ENCODE measurements at regions not wholly inside any gene's neighbourhood (a gene's known extent, or its start where the extent isn't known, plus 50 kb on each side); places are given as distances from the start of the nearest gene placed in this dataset.

- DNase-seq (ENCODE audit: low read depth), result no peak
- no peak overlapping the region for H3K4me3 ChIP-seq (ENCODE audit: low read depth, low read length)
- TF ChIP-seq, protein P1, sequence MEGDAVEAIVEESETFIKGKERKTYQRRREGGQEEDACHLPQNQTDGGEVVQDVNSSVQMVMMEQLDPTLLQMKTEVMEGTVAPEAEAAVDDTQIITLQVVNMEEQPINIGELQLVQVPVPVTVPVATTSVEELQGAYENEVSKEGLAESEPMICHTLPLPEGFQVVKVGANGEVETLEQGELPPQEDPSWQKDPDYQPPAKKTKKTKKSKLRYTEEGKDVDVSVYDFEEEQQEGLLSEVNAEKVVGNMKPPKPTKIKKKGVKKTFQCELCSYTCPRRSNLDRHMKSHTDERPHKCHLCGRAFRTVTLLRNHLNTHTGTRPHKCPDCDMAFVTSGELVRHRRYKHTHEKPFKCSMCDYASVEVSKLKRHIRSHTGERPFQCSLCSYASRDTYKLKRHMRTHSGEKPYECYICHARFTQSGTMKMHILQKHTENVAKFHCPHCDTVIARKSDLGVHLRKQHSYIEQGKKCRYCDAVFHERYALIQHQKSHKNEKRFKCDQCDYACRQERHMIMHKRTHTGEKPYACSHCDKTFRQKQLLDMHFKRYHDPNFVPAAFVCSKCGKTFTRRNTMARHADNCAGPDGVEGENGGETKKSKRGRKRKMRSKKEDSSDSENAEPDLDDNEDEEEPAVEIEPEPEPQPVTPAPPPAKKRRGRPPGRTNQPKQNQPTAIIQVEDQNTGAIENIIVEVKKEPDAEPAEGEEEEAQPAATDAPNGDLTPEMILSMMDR (conservative IDR thresholded peaks at IDR 0.05; ENCODE audit: low read depth, low read length), result no peak
Observed at GRCh38 chr2:66073172-66073571, 361.8 kb upstream of the MEIS1 start.

DNA sequence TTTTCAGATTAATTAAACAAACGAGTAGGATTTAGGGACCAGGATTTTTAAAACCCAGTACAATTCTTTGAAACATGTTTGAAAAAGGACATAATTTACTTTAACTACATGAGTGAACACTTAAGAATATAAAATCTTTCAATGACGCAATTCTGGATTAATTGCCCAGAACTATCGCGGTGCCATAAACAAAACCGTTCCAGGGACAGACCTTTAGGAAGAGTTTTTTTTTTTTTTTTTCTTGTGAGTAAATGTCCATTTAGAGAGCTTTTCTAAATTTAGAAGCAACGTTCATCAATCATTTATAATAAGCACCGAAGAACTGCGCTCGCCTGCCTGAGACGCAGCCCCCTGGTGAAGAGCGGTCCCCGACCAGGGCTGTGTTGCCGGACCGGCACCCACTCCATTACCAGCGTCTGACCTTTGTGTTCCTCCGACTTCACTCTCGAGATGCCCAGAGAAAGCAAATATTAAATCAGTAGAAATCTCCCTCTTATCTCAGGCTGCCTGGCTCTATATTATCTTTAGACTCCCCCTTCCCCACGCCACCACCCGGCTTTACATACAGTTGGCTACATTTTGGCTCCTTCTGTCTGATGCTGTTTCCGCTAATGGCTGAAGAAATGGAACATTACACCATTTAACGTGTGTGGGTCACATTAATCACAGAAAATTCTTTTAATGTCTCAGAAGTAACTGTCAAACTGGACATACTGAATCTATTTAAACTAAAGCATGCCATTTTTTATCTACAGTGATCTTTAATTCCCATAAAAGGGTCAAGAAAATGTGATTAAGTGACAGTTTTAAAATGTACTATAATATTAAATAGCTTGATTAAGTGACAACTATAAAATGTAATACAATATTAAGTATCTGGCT is 364.0 kb upstream of the MEIS1 start:
- TF ChIP-seq, protein P1 (conservative IDR thresholded peaks at IDR 0.05; ENCODE audit: low read depth, low read length), result no peak
- no peak for DNase-seq (ENCODE audit: low read depth)
- no peak overlapping the region for H3K4me3 ChIP-seq (ENCODE audit: low read depth, low read length)

DNA sequence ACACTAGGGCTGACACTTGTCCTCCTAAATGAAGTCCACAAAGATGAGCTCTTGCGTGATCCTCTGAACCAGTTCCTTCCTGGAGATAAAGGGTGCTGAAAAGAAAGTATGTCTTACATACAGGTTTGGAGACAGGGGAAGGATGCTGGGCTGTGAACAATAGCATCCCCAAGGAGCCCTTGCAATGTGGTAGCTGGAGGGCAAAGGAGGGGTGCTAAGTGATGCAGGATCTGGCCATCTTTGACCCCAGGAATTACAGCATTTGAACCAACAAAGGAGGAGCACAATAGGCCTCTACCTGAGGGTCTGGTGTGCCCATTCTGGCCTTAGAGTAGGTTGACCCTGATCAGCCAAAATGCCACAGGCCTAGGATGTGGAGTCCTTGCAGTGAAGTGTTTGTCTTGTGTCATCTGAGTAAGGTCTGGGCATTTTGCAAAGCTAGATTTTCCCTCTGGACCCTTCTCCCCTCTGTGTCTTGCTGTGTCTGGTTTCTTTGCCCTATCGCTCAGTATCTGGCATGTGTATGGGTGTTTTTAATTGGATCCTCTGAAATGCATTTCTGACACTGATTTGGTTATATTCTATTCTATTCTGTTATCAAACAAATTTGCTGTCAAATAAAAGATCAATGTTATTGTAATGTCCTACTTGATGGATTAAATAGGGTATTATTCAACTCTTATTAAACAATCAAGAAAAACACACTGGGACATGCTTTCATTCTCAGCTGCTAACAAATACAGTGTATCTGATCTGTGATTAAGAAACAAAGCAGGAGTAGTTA is 364.8 kb upstream of the MEIS1 start:
- DNase-seq (ENCODE audit: low read depth), result no peak
- TF ChIP-seq, protein P1 (conservative IDR thresholded peaks at IDR 0.05; ENCODE audit: low read depth, low read length), result no peak
- no peak overlapping the region for H3K4me3 ChIP-seq (ENCODE audit: low read depth, low read length)

- TF ChIP-seq, protein P1 (conservative IDR thresholded peaks at IDR 0.05; ENCODE audit: low read depth, low read length), result no peak
- no peak for DNase-seq (ENCODE audit: low read depth)
- no peak overlapping the region for H3K4me3 ChIP-seq (ENCODE audit: low read depth, low read length)
Observed at GRCh38 chr2:66066032-66066431, 368.9 kb upstream of the MEIS1 start.

DNA sequence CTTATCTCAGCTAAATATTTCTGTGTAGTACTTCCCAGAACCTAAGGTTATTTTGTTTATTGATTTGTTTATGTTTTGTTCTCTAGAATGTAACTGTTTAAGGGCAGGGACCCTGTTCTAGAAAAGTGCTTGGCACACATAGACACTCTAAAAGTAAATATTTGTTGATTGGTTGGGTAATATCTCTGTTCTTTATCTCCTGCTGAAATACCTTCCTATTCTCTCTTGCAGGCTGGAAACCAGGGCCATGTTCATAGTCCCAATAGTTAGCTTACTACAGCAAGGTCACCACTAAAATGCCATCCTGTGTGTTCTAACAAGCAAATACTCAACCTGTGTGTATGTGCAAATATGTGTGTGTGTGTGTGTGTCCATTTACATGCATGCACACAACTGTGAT is 375.6 kb upstream of the MEIS1 start:
- no peak for DNase-seq (ENCODE audit: low read depth)
- no peak overlapping the region for H3K4me3 ChIP-seq (ENCODE audit: low read depth, low read length)
- TF ChIP-seq, protein P1 (conservative IDR thresholded peaks at IDR 0.05; ENCODE audit: low read depth, low read length), result no peak

GRCh38 chr2:66058675-66059074 is 376.2 kb upstream of the MEIS1 start:
- H3K4me3 ChIP-seq (ENCODE audit: low read depth, low read length), result no peak overlapping the region
- TF ChIP-seq, protein P1 (conservative IDR thresholded peaks at IDR 0.05; ENCODE audit: low read depth, low read length), result no peak
- no peak for DNase-seq (ENCODE audit: low read depth)

Data from choroid plexus epithelial cell (primary cell).